Coronary artery (tissue), 2 donors: ENCODE measurements at regions not wholly inside any gene's neighbourhood (a gene's known extent, or its start where the extent isn't known, plus 50 kb on each side); places are given as distances from the start of the nearest gene placed in this dataset.
"Not testable (repeated sequence)": the region's sequence is repeated elsewhere in the genome, so short reads cannot be mapped to it uniquely, and the experiment has no call there.

Experiments
- DNase-seq: peaks from one replicate; pipeline ENCODE4 v3.0.0-alpha.2; 2017; ENCODE audit warnings: low spot score
- H3K27ac ChIP-seq, 2 donors: fragments of 200-600 bp; sonication (generic); one replicate each; pipeline ENCODE4 v1.5.1; 2016 to 2019
- H3K4me3 ChIP-seq: fragments of 200-600 bp; sonication (generic); 2 replicates; pipeline ENCODE4 v1.5.1; 2016; ENCODE audit warnings: mild to moderate bottlenecking, moderate library complexity
- CTCF ChIP-seq: fragments of 200-600 bp; sonication (generic); IDR thresholded peaks from one replicate; pipeline ENCODE4 v1.5.1; 2019; ENCODE audit warnings: antibody characterized with exemption

DNA sequence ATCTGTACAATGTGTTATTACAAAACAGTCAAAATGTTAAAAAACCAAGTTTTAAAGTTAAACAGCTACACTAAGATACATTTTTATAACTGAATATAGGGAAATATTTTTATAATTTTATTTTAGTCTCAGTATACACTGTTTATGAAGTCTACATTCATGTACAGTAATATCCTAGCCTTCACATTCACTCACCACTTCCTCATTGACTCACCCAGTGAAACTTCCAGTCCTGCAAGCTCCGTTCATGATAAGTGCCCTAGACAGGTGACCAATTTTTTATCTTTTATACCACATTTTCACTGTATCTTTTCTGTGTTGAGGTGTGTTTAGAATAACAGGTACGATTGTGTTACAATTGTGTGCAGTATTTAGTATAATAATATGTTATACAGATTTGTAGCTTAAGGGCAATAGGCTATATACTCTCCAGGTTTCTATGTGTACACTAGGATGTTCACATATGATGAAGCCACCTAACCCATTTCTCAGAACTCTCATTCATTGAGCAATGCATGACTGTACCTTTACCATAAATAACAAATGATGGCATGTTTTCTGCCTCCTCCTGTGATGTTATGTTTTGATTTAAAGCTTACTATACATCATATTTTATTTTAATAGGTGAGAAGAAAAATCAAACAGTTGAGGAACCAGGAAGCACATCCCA is 388.4 kb upstream of the NDN start:
- Histone ChIP-seq H3K27ac (no peak overlapping the region), H3K4me3 (no peak overlapping the region)
- no peak for TF ChIP-seq CTCF
- DNase-seq: no peak

DNA sequence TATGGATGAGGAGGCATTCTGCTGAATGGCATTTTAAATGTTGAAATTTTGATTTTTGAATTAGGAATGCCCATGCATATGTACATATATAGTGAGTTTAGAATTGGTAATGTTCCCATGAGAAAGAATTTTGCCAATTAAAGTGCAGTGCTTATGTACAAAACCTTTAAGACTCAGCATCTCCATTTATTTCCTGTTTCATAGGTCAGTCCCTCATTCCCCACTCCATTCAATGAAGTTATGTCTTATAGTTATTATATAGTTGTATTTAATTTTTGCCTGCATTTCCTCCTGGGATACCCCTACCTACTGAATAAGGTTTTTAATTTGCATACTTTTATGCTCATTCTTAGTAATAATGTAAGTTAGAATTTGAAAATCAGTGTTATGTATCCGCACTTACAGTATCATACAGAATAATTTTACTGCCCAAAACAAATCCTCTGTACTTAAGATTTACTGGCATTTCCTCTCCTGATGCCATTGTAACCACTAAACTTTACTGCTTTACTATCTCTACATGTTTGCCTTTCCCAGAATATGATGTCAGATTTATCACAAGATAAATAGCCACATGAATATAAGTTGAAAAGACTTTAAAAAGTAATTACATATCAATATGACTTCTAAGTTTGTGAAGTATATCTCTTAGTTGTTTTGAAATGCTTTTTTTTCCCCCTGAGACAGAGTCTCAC is 389.1 kb upstream of the NDN start:
- TF ChIP-seq CTCF: no peak
- DNase-seq: no peak
- H3K27ac ChIP-seq: no peak overlapping the region
- no peak overlapping the region for H3K4me3 ChIP-seq

DNA sequence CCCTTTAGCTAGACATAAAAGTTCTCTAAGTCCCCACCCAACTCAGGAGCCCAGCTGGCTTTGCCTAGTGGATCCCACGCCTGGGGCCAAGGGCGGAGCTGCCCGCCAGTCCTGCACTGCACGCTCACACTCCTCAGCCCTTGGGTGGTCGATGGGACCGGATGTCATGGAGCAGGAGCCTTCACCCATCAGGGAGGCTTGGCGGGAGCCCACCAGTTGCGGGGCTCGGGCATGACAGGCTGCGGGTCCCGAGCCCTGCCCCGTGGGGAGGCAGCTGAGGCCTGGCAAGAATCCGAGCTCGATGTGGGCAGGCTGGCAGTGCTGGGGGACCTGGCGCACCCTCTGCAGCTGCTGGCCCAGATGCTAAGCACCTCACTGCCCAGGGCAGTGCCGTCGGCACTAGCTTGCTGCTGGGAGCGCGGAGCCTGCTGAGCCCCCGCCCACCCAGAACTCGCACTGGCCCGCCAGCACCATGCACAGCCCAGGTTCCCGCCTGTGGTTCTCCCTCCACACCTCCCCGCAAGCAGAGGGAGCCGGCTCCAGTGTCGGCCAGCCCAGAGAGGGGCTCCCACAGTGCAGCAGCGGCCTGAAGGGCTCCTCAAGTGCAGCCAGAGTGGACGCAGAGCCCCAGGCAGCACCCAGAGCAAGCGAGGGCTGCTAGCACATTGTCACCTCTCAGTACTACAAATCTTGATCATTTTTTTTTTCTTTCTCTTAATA is 391.4 kb upstream of the NDN start:
- Histone ChIP-seq H3K4me3 (no peak overlapping the region), H3K27ac (no peak overlapping the region)
- DNase-seq: no peak
- TF ChIP-seq CTCF: no peak

DNA sequence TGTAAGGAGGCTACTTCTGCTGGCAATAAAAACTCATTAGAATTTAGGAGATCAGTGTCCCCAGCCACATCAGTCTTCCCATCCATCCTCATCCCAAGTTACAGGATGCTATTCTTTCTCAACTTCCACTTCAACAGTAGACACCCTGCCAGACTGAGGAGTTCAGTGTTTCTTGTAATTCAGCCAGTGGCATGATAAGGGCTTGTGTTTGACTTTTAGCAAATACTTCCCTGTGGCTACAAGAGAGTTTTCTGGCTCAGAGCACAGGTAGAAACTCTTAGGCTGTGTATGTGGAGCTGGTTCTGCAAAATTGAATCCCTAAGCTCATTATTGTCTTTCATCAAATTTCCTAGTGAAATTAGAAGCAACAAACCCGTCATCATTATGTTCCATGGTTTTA is 401.8 kb upstream of the NDN start:
- not testable (repeated sequence) for H3K4me3 ChIP-seq, H3K27ac ChIP-seq, DNase-seq

- not testable (repeated sequence) for DNase-seq, H3K4me3 ChIP-seq, H3K27ac ChIP-seq
Measured at GRCh38 chr15:24101503-24101902, 414.4 kb upstream of the NDN start.

- H3K4me3 ChIP-seq, DNase-seq, H3K27ac ChIP-seq: not testable (repeated sequence)
Measured at GRCh38 chr15:24107524-24107923, 420.4 kb upstream of the NDN start.

DNA sequence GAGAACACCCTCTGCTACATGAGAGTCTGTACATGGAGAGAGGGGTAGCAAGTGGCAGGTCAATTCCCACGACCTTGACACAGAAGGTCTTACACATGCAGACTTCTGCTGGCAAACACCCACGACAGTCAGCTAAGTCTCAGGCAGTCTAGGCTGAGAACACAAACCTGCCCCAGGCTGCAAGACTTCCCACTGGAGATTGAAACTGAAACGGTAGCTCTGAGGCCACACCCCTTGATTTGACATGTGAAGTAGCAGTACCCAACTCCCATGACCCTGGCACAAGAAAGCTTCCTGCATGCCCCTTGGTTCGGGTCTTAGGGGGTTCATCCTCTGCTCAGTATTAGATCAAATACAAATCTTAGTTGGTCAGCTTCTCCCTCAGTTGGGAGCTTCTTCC is 420.8 kb upstream of the NDN start:
- not testable (repeated sequence) for DNase-seq, H3K4me3 ChIP-seq, H3K27ac ChIP-seq

DNA sequence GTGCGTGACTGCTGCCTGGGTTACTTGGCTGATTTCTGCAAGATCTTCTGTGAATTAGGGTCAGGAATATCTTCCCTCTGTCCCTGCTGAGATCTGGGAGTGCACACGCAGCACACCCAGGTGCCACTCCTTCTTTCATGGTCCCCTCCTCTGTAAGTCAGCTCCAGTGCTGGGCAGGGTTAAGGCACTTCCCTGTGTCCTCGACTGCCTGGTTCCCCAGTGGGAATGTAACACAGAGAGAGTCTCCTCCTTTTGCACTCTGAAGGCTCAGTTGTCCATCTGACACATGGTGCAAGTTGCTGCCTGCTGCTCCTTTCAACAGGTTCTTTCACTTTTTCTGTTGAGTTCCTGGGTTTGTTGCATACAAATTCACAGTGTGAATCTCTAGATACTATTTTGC is 421.2 kb upstream of the NDN start:
- not testable (repeated sequence) for DNase-seq, H3K4me3 ChIP-seq, H3K27ac ChIP-seq

GRCh38 chr15:24139622-24140021 is 452.5 kb upstream of the NDN start:
- not testable (repeated sequence) for DNase-seq, H3K27ac ChIP-seq, H3K4me3 ChIP-seq

GRCh38 chr15:24145070-24145469 is 458.0 kb upstream of the NDN start:
- H3K27ac ChIP-seq, H3K4me3 ChIP-seq: not testable (repeated sequence)

DNA sequence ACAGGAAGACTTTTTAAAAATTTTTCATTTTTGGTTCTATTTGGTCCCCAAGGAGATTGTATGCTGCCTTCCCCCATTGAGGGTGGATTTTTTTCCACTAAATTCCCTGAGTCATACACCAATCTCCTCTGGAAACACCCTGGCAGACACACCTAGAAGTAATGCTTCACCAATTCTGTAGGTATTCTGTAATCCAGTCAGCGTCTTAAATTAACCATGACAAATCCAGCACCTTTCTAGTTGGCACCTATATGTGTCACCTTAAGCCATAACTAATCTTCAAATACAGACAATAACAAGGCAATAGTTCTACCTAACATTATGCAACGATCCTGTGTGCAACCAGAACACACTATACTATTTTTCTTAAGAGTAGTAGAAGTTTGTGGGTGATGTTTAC is 459.1 kb upstream of the NDN start:
- TF ChIP-seq CTCF: no peak
- DNase-seq: no peak
- H3K4me3 ChIP-seq: no peak overlapping the region
- no peak overlapping the region for H3K27ac ChIP-seq

More at GRCh38 chr15:24145070-24145469, 458.0 kb upstream of the NDN start:
- DNase-seq: not testable (repeated sequence)
